Testis (tissue), 2 donors: ENCODE measurements at regions not wholly inside any gene's neighbourhood (a gene's known extent, or its start where the extent isn't known, plus 50 kb on each side); places are given as distances from the start of the nearest gene placed in this dataset.

Experiments used
- POLR2A ChIP-seq: fragments of 450-650 bp; IDR thresholded peaks from one replicate; pipeline ENCODE4 v1.6.1; 2017; ENCODE audit warnings: antibody characterized with exemption, mild to moderate bottlenecking, moderate library complexity
- TF ChIP-seq, protein P1 (sequence below), 3 experiments: fragments of 450-650 bp in 2 of 3; fragments of 200-600 bp in 1 of 3; sonication (generic) in 1 of 3; IDR thresholded peaks; one replicate each; pipeline ENCODE4 v1.5.1; 2016 to 2019; ENCODE audit warnings: antibody characterized with exemption in 3 of 3, mild to moderate bottlenecking in 2 of 3, moderate library complexity in 1 of 3

GRCh38 chr14:98878282-98878681 is 393.7 kb downstream of the BCL11B start:
- TF ChIP-seq POLR2A = no peak
- TF ChIP-seq, protein P1, sequence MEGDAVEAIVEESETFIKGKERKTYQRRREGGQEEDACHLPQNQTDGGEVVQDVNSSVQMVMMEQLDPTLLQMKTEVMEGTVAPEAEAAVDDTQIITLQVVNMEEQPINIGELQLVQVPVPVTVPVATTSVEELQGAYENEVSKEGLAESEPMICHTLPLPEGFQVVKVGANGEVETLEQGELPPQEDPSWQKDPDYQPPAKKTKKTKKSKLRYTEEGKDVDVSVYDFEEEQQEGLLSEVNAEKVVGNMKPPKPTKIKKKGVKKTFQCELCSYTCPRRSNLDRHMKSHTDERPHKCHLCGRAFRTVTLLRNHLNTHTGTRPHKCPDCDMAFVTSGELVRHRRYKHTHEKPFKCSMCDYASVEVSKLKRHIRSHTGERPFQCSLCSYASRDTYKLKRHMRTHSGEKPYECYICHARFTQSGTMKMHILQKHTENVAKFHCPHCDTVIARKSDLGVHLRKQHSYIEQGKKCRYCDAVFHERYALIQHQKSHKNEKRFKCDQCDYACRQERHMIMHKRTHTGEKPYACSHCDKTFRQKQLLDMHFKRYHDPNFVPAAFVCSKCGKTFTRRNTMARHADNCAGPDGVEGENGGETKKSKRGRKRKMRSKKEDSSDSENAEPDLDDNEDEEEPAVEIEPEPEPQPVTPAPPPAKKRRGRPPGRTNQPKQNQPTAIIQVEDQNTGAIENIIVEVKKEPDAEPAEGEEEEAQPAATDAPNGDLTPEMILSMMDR (IDR thresholded peaks at IDR 0.05) = no peak
